ENCODE measurements at regions not wholly inside any gene's neighbourhood (a gene's known extent, or its start where the extent isn't known, plus 50 kb on each side); places are given as distances from the start of the nearest gene placed in this dataset.

DNA sequence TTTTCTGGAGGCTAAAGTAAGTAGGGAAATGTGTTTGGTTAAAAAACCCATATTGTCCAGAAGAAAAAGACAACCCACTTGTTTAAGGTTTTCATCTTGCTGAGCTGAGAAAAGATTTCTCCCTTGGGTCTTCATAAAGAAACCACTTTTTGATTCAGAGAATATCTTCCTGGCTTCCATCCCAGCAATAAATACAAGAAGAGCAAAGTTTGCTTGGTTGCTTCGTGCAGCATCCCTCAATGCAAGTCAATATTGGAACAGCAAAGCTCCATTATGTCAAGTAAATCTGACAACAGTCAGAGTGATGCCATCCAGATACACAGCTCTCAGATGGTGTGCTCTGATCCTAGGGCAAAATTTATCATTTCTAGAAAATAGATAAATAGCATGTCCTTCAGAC lies 118.9 kb upstream of the PIRT start:
- Histone ChIP-seq H3K36me3 (no peaks in the 10 kb centered on the region), H3K27me3 (no peaks in the 10 kb centered on the region), H3K4me1 (no peaks in the 10 kb centered on the region), H3K27ac (no peak overlapping the region), H3K4me3 (no peak overlapping the region), H3K9me3 (no peaks in the 10 kb centered on the region)
- intact Hi-C loops (cut with DNase I): loop anchor here (10.0 kb wide), 1 partner anchor 62 kb away; no protein-coding TSS in a partner anchor
- no peak for DNase-seq (ENCODE audit: extremely low spot score in 2 of 2)
- no peak for TF ChIP-seq POLR2AphosphoS5 (IDR thresholded peaks at IDR 0.05; ENCODE audit: insufficient read depth in 1 of 2, low read depth in 1 of 2)
- TF ChIP-seq POLR2A (IDR thresholded peaks at IDR 0.05): no peak
- TF ChIP-seq, protein P1, sequence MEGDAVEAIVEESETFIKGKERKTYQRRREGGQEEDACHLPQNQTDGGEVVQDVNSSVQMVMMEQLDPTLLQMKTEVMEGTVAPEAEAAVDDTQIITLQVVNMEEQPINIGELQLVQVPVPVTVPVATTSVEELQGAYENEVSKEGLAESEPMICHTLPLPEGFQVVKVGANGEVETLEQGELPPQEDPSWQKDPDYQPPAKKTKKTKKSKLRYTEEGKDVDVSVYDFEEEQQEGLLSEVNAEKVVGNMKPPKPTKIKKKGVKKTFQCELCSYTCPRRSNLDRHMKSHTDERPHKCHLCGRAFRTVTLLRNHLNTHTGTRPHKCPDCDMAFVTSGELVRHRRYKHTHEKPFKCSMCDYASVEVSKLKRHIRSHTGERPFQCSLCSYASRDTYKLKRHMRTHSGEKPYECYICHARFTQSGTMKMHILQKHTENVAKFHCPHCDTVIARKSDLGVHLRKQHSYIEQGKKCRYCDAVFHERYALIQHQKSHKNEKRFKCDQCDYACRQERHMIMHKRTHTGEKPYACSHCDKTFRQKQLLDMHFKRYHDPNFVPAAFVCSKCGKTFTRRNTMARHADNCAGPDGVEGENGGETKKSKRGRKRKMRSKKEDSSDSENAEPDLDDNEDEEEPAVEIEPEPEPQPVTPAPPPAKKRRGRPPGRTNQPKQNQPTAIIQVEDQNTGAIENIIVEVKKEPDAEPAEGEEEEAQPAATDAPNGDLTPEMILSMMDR (IDR thresholded peaks at IDR 0.05): no peak

DNA sequence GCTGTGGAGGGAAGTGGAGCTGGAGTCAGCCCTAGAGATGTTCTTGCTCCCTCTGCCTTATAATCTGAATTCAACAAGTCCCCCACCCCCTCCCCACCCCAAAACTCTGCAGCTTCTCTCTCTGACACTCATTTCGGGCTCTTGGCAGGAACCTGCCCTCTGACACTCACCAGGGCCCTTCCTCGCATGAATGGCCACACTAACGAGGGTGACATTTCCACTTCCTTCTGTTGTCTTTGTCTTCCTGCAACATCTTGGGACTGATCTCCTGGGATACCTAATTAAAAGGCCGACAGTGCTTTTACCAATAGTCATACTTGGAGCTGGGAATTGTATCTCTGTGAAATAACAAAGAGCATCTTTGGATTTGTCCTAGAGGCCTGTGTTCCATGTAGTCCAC lies 106.9 kb upstream of the PIRT start:
- no peak for DNase-seq (ENCODE audit: extremely low spot score in 2 of 2)
- H3K9me3 ChIP-seq: no peaks in the 10 kb centered on the region
- no peaks in the 10 kb centered on the region for H3K36me3 ChIP-seq
- H3K4me1 ChIP-seq: no peaks in the 10 kb centered on the region
- no peaks in the 10 kb centered on the region for H3K27me3 ChIP-seq
- intact Hi-C loops (cut with DNase I): no loop called here
- TF ChIP-seq POLR2AphosphoS5 (IDR thresholded peaks at IDR 0.05; ENCODE audit: insufficient read depth in 1 of 2, low read depth in 1 of 2) (no peak), POLR2A (IDR thresholded peaks at IDR 0.05) (no peak)
- TF ChIP-seq, protein P1 (IDR thresholded peaks at IDR 0.05): no peak
- H3K27ac ChIP-seq: no peak overlapping the region
- H3K4me3 ChIP-seq: no peak overlapping the region

DNA sequence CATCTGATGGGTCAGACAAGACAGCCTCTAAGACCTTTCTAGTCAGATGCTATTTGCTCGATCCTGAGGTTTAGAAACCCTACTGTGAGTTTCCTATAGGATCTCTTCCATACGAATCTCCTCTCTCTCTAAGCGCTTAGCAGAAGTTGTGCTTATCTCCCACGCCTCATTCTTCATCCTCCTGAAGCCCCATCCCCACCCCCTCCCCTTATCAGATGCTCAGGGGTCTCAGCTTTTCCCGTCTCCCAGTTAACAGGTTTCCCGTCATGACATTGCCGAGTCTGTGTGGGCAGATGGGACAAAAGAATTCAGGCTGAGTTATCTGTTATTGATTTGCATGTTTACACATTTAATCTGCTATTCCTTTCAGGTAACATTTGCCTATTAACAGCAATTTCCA lies 99.0 kb upstream of the PIRT start:
- intact Hi-C loops (cut with DNase I): no loop called here
- TF ChIP-seq POLR2A (IDR thresholded peaks at IDR 0.05) (no peak), POLR2AphosphoS5 (IDR thresholded peaks at IDR 0.05; ENCODE audit: insufficient read depth in 1 of 2, low read depth in 1 of 2) (no peak)
- TF ChIP-seq, protein P1 (IDR thresholded peaks at IDR 0.05): no peak
- Histone ChIP-seq H3K9me3 (no peaks in the 10 kb centered on the region), H3K27ac (no peak overlapping the region), H3K4me1 (no peaks in the 10 kb centered on the region), H3K27me3 (no peaks in the 10 kb centered on the region), H3K36me3 (no peaks in the 10 kb centered on the region), H3K4me3 (no peak overlapping the region)
- DNase-seq (ENCODE audit: extremely low spot score in 2 of 2): no peak

DNA sequence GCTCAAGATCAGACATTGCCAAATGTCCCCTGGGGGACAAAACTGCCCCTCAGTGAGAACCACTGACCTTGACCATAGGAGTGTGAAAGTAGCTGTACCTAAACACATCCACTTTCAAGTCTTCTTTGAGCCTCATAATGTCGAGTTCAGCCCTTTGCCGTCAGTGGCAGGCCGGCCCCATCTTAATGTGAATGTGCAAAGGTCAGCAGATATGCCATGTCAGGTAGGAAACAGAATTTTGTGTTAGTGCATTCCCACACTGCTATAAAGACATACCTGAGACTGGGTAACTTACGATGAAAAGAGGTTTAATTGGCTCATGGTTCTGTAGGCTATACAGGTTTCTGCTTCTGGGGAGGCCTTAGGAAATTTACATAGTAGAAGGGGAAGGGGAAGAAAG lies 95.1 kb upstream of the PIRT start:
- Histone ChIP-seq H3K36me3 (no peaks in the 10 kb centered on the region), H3K27me3 (no peaks in the 10 kb centered on the region), H3K4me1 (no peaks in the 10 kb centered on the region), H3K9me3 (no peaks in the 10 kb centered on the region), H3K4me3 (no peak overlapping the region), H3K27ac (no peak overlapping the region)
- DNase-seq (ENCODE audit: extremely low spot score in 2 of 2): no peak
- intact Hi-C loops (cut with DNase I): no loop called here
- TF ChIP-seq POLR2AphosphoS5 (IDR thresholded peaks at IDR 0.05; ENCODE audit: insufficient read depth in 1 of 2, low read depth in 1 of 2) (no peak), POLR2A (IDR thresholded peaks at IDR 0.05) (no peak)
- TF ChIP-seq, protein P1 (IDR thresholded peaks at IDR 0.05): no peak

DNA sequence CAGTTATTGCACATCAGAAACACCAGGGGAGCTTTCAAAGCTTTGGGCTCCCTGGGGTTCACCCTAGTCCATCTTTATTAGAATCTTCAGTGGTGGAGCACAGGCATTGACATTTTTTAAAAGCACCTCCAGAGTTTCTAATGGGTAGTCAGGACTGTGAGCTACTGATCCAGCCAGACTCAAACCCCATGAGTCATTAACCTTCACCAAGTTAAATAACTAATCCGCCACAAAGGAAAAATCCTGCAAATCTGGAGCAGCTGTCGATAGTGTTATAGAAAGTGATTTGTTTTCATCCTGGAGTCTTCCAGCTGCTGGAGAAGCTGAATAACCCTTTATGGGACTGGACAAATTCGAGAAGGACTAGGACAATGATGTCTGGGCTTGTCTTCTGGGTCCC lies 93.2 kb upstream of the PIRT start:
- Histone ChIP-seq H3K4me1 (no peaks in the 10 kb centered on the region), H3K9me3 (no peaks in the 10 kb centered on the region), H3K36me3 (no peaks in the 10 kb centered on the region), H3K27ac (no peak overlapping the region), H3K27me3 (no peaks in the 10 kb centered on the region), H3K4me3 (no peak overlapping the region)
- DNase-seq (ENCODE audit: extremely low spot score in 2 of 2): no peak
- TF ChIP-seq POLR2AphosphoS5 (IDR thresholded peaks at IDR 0.05; ENCODE audit: insufficient read depth in 1 of 2, low read depth in 1 of 2): no peak
- intact Hi-C loops (cut with DNase I): no loop called here

DNA sequence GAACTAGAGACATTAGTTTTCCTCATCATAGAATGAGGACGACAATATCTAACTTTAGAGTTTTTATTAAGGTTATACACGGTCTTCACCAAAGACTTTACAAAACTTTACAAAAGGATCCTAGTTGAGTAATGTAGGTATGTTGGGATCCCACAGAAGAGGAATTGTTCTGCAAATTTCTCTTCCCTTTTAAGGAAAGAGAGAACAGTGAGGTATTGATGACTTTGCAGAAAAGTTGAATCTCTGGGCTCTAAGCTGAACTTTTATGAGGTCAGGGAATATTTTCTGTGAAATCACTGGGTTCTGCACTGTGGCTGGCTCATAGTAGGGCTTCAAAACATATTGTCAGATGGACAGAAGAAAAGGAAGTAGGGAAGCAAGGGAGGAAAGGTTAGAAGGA lies 89.8 kb upstream of the PIRT start:
- no peak for DNase-seq (ENCODE audit: extremely low spot score in 2 of 2)
- TF ChIP-seq, protein P1 (IDR thresholded peaks at IDR 0.05): no peak
- TF ChIP-seq POLR2A (IDR thresholded peaks at IDR 0.05) (no peak), POLR2AphosphoS5 (IDR thresholded peaks at IDR 0.05; ENCODE audit: insufficient read depth in 1 of 2, low read depth in 1 of 2) (no peak)
- H3K4me1 ChIP-seq: no peaks in the 10 kb centered on the region
- H3K9me3 ChIP-seq: no peaks in the 10 kb centered on the region
- no peaks in the 10 kb centered on the region for H3K27me3 ChIP-seq
- H3K36me3 ChIP-seq: no peaks in the 10 kb centered on the region
- intact Hi-C loops (cut with DNase I): no loop called here
- H3K4me3 ChIP-seq: no peak overlapping the region
- H3K27ac ChIP-seq: no peak overlapping the region

Measured in vagina (tissue), 2 donors.